ENCODE measurements at regions not wholly inside any gene's neighbourhood (a gene's known extent, or its start where the extent isn't known, plus 50 kb on each side); places are given as distances from the start of the nearest gene placed in this dataset.

GRCh38 chr13:68293631-68294030 lies 1063.5 kb upstream of the PCDH9 start:
- TF ChIP-seq, protein P1, sequence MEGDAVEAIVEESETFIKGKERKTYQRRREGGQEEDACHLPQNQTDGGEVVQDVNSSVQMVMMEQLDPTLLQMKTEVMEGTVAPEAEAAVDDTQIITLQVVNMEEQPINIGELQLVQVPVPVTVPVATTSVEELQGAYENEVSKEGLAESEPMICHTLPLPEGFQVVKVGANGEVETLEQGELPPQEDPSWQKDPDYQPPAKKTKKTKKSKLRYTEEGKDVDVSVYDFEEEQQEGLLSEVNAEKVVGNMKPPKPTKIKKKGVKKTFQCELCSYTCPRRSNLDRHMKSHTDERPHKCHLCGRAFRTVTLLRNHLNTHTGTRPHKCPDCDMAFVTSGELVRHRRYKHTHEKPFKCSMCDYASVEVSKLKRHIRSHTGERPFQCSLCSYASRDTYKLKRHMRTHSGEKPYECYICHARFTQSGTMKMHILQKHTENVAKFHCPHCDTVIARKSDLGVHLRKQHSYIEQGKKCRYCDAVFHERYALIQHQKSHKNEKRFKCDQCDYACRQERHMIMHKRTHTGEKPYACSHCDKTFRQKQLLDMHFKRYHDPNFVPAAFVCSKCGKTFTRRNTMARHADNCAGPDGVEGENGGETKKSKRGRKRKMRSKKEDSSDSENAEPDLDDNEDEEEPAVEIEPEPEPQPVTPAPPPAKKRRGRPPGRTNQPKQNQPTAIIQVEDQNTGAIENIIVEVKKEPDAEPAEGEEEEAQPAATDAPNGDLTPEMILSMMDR (tag by site-specific recombination; IDR thresholded peaks at IDR 0.05), result no peak
- TF ChIP-seq ZBTB1 (tag by site-specific recombination; IDR thresholded peaks at IDR 0.05) (no peak), PRDM4 (tag by site-specific recombination; IDR thresholded peaks at IDR 0.05) (no peak), SETDB1 (IDR thresholded peaks at IDR 0.05; ENCODE audit: insufficient read length, low read length) (no peak), REST (tag by site-specific recombination; IDR thresholded peaks at IDR 0.05) (no peak), ZNF530 (tag by site-specific recombination; IDR thresholded peaks at IDR 0.05; ENCODE audit: low read depth) (no peak)
